ENCODE measurements at regions not wholly inside any gene's neighbourhood (a gene's known extent, or its start where the extent isn't known, plus 50 kb on each side); places are given as distances from the start of the nearest gene placed in this dataset.

GRCh38 chrX:125520029-125520428, 200.4 kb downstream of the TEX13C start:
- H3K27me3 ChIP-seq, result no peaks in the 10 kb centered on the region
- intact Hi-C loops (cut with DNase I; ENCODE audit: low total_unique reads), result no loop called here

GRCh38 chrX:125522752-125523151, 203.1 kb downstream of the TEX13C start:
- intact Hi-C loops (cut with DNase I; ENCODE audit: low total_unique reads), result no loop called here

More at GRCh38 chrX:125520029-125520428, 200.4 kb downstream of the TEX13C start:
- no peak for TF ChIP-seq POLR2AphosphoS5 (IDR thresholded peaks at IDR 0.05)
- TF ChIP-seq POLR2A (IDR thresholded peaks at IDR 0.05), result no peak
- TF ChIP-seq CTCF (IDR thresholded peaks at IDR 0.05), result no peak
- no peaks in the 10 kb centered on the region for H3K36me3 ChIP-seq
- H3K27ac ChIP-seq, result no peak overlapping the region
- H3K4me3 ChIP-seq, result no peak overlapping the region
- no peaks in the 10 kb centered on the region for H3K9me3 ChIP-seq
- DNase-seq (ENCODE audit: low spot score in 2 of 2), result no peak
- no peaks in the 10 kb centered on the region for H3K4me1 ChIP-seq

GRCh38 chrX:125532411-125533089, 212.9 kb downstream of the TEX13C start:
- intact Hi-C loops (cut with DNase I; ENCODE audit: low total_unique reads), result no loop called here
- Histone ChIP-seq H3K9me3 (peaks cover 0 to under 1% of the 10 kb centered on the region in 2 donors), H3K36me3 (no peaks in the 10 kb centered on the region)

More at GRCh38 chrX:125522752-125523151, 203.1 kb downstream of the TEX13C start:
- TF ChIP-seq CTCF (IDR thresholded peaks at IDR 0.05) (no peak), POLR2A (IDR thresholded peaks at IDR 0.05) (no peak), POLR2AphosphoS5 (IDR thresholded peaks at IDR 0.05) (no peak)
- Histone ChIP-seq H3K4me3 (no peak overlapping the region), H3K9me3 (peaks cover 0 to 7% of the 10 kb centered on the region in 2 donors), H3K27ac (no peak overlapping the region), H3K36me3 (no peaks in the 10 kb centered on the region), H3K4me1 (no peaks in the 10 kb centered on the region), H3K27me3 (no peaks in the 10 kb centered on the region)
- no peak for DNase-seq (ENCODE audit: low spot score in 2 of 2)

GRCh38 chrX:125533352-125533751, 213.7 kb downstream of the TEX13C start:
- Histone ChIP-seq H3K9me3 (no peaks in the 10 kb centered on the region), H3K27me3 (no peaks in the 10 kb centered on the region), H3K27ac (no peak overlapping the region), H3K36me3 (no peaks in the 10 kb centered on the region), H3K4me3 (no peak overlapping the region), H3K4me1 (no peaks in the 10 kb centered on the region)
- intact Hi-C loops (cut with DNase I; ENCODE audit: low total_unique reads), result no loop called here
- TF ChIP-seq POLR2A (IDR thresholded peaks at IDR 0.05) (no peak), POLR2AphosphoS5 (IDR thresholded peaks at IDR 0.05) (no peak), CTCF (IDR thresholded peaks at IDR 0.05) (no peak)
- no peak for DNase-seq (ENCODE audit: low spot score in 2 of 2)

More at GRCh38 chrX:125532411-125533089, 212.9 kb downstream of the TEX13C start:
- no peaks in the 10 kb centered on the region for H3K4me1 ChIP-seq
- no peak overlapping the region for H3K4me3 ChIP-seq
- TF ChIP-seq CTCF (IDR thresholded peaks at IDR 0.05), result no peak
- no peak for TF ChIP-seq POLR2A (IDR thresholded peaks at IDR 0.05)
- TF ChIP-seq POLR2AphosphoS5 (IDR thresholded peaks at IDR 0.05), result no peak
- H3K27ac ChIP-seq, result no peak overlapping the region
- DNase-seq (ENCODE audit: low spot score in 2 of 2), result no peak
- H3K27me3 ChIP-seq, result no peaks in the 10 kb centered on the region

- Histone ChIP-seq H3K27ac (no peak overlapping the region), H3K36me3 (no peaks in the 10 kb centered on the region), H3K4me1 (no peaks in the 10 kb centered on the region), H3K9me3 (peaks cover 8 to 19% of the 10 kb centered on the region in 2 donors), H3K4me3 (no peak overlapping the region), H3K27me3 (no peaks in the 10 kb centered on the region)
- DNase-seq (ENCODE audit: low spot score in 2 of 2), result no peak
- no peak for TF ChIP-seq POLR2AphosphoS5 (IDR thresholded peaks at IDR 0.05)
- TF ChIP-seq POLR2A (IDR thresholded peaks at IDR 0.05), result no peak
- no peak for TF ChIP-seq CTCF (IDR thresholded peaks at IDR 0.05)
- intact Hi-C loops (cut with DNase I; ENCODE audit: low total_unique reads), result no loop called here
These were observed 224.5 kb downstream of the TEX13C start for GRCh38 chrX:125544031-125544660.
